IMR-90 (cell line): ENCODE measurements at regions not wholly inside any gene's neighbourhood (a gene's known extent, or its start where the extent isn't known, plus 50 kb on each side); places are given as distances from the start of the nearest gene placed in this dataset.

Experiments
- ATAC-seq: fragments of 200-7000 bp; cut with Tn5 transposase; 2 replicates; pipeline ENCODE4 v1.9.1; 2020; ENCODE audit warnings: low read depth, mild to moderate bottlenecking, moderate library complexity
- BruUV-seq: library from RNA; stranded (reverse); fragments of 400-500 nt; replicated peaks from 2 replicates; lab custom pipeline; 2021; lab: Mats Ljungman, UMichigan
- CTCF ChIA-PET: fragments of 300-600 bp; formaldehyde crosslinking; extraction: SDS; loops from one replicate; lab custom pipeline; 2021; ENCODE audit warnings: antibody characterized with exemption; lab: Yijun Ruan, JAX
- POLR2A ChIA-PET: fragments of 300-600 bp; sonication (Branson Sonifier 250); formaldehyde crosslinking; loops from one replicate; lab custom pipeline; 2022; ENCODE audit warnings: antibody characterized with exemption; ENCODE audit not compliant: unreplicated experiment; lab: Charles Lee
- DNase-seq: peaks from one replicate; pipeline ENCODE4 v3.0.0; 2013
- H2AFZ ChIP-seq: replicated peaks from 2 replicates; pipeline ENCODE3; 2013; ENCODE audit warnings: low read length, mild to moderate bottlenecking; ENCODE audit not compliant: poor library complexity
- H2AK5ac ChIP-seq: 2 replicates; pipeline ENCODE4 v1.6.1; 2013; ENCODE audit warnings: low read depth, low read length, inconsistent platforms
- H2AK9ac ChIP-seq: replicated peaks from 2 replicates; pipeline ENCODE3; 2013; ENCODE audit warnings: mild to moderate bottlenecking, low read depth, low read length, moderate library complexity; ENCODE audit not compliant: poor library complexity
- H2BK120ac ChIP-seq: 2 replicates; pipeline ENCODE4 v1.6.1; 2013; ENCODE audit warnings: low read depth, low read length, inconsistent platforms
- H2BK15ac ChIP-seq: 3 replicates; pipeline ENCODE4 v1.6.1; 2013; ENCODE audit warnings: low read depth, low read length, inconsistent platforms
- H2BK20ac ChIP-seq: 2 replicates; pipeline ENCODE4 v1.6.1; 2013; ENCODE audit warnings: low read depth, mild to moderate bottlenecking, inconsistent platforms, low read length, moderate library complexity
- H2BK5ac ChIP-seq: 2 replicates; pipeline ENCODE4 v1.6.1; 2013; ENCODE audit warnings: mild to moderate bottlenecking, low read depth, low read length, inconsistent platforms; ENCODE audit not compliant: poor library complexity, severe bottlenecking
- H3K14ac ChIP-seq: replicated peaks from 2 replicates; pipeline ENCODE4 v1.6.1; 2013; ENCODE audit warnings: low read depth, low read length, inconsistent platforms
- H3K18ac ChIP-seq: 2 replicates; pipeline ENCODE4 v1.6.1; 2013; ENCODE audit warnings: low read depth, low read length, control low read depth
- H3K23ac ChIP-seq: 2 replicates; pipeline ENCODE4 v1.6.1; 2013; ENCODE audit warnings: low read depth, low read length, inconsistent platforms
- H3K27ac ChIP-seq: 2 replicates; pipeline ENCODE4 v1.5.1; 2013; ENCODE audit warnings: mild to moderate bottlenecking, control low read depth, low read length; ENCODE audit not compliant: insufficient read depth
- H3K27me3 ChIP-seq: 2 replicates; pipeline ENCODE4 v1.6.1; 2013; ENCODE audit warnings: low read length; ENCODE audit not compliant: control insufficient read depth, insufficient read depth
- H3K36me3 ChIP-seq: 2 replicates; pipeline ENCODE4 v1.6.1; 2013; ENCODE audit warnings: low read length, mixed read lengths; ENCODE audit not compliant: control insufficient read depth, insufficient read depth
- H3K4ac ChIP-seq: 2 replicates; pipeline ENCODE4 v1.6.1; 2013; ENCODE audit warnings: low read depth, low read length, inconsistent platforms
- H3K4me1 ChIP-seq: 2 replicates; pipeline ENCODE4 v1.6.1; 2013; ENCODE audit warnings: low read length, mixed read lengths; ENCODE audit not compliant: control insufficient read depth, insufficient read depth
- H3K4me2 ChIP-seq: 2 replicates; pipeline ENCODE4 v1.6.1; 2013; ENCODE audit warnings: low read depth, mild to moderate bottlenecking, control low read depth, low read length, moderate library complexity
- H3K4me3 ChIP-seq: 2 replicates; pipeline ENCODE4 v1.5.1; 2013; ENCODE audit warnings: low read depth, mild to moderate bottlenecking, control low read depth, low read length, moderate library complexity; ENCODE audit not compliant: insufficient read depth
- H3K56ac ChIP-seq: 2 replicates; pipeline ENCODE4 v1.6.1; 2013; ENCODE audit warnings: low read length, inconsistent platforms; ENCODE audit not compliant: insufficient read depth; ENCODE audit errors: extremely low read depth
- H3K79me1 ChIP-seq, 2 experiments: 2 replicates each; pipeline ENCODE4 v1.6.1; 2013; ENCODE audit warnings: low read length in 2 of 2, inconsistent platforms in 1 of 2, low read depth in 1 of 2
- H3K9ac ChIP-seq: 2 replicates; pipeline ENCODE4 v1.6.1; 2013; ENCODE audit warnings: low read depth, low read length, control low read depth
- H3K9me1 ChIP-seq: 2 replicates; pipeline ENCODE4 v1.6.1; 2013; ENCODE audit warnings: low read length, inconsistent platforms; ENCODE audit not compliant: insufficient read depth
- H3K9me3 ChIP-seq: 2 replicates; pipeline ENCODE4 v1.6.1; 2013; ENCODE audit warnings: low read length; ENCODE audit not compliant: control insufficient read depth, insufficient read depth
- H4K20me1 ChIP-seq: 2 replicates; pipeline ENCODE4 v1.6.1; 2013; ENCODE audit warnings: low read length, inconsistent platforms; ENCODE audit not compliant: insufficient read depth
- H4K5ac ChIP-seq: 2 replicates; pipeline ENCODE4 v1.6.1; 2013; ENCODE audit warnings: mild to moderate bottlenecking, low read depth, low read length, control low read depth
- H4K8ac ChIP-seq, 2 experiments: 2 replicates each; pipeline ENCODE4 v1.6.1; 2013; ENCODE audit warnings: low read depth in 2 of 2, low read length in 2 of 2, control low read depth in 1 of 2, inconsistent platforms in 1 of 2
- H4K91ac ChIP-seq: 2 replicates; pipeline ENCODE4 v1.6.1; 2013; ENCODE audit warnings: low read depth, low read length, inconsistent platforms; ENCODE audit not compliant: insufficient read depth
- CHD1 ChIP-seq: IDR thresholded peaks from 2 replicates; pipeline ENCODE4 v1.6.1; 2012; ENCODE audit warnings: low read depth, low read length, improper control_type of control experiment
- FOS ChIP-seq: fragments of 150-350 bp; IDR thresholded peaks from 2 replicates; pipeline ENCODE4 v1.6.1; 2016; ENCODE audit warnings: low read depth, low read length
- MAFK ChIP-seq: IDR thresholded peaks from 2 replicates; pipeline ENCODE4 v1.6.1; 2012; ENCODE audit warnings: low read depth, low read length, improper control_type of control experiment
- MAZ ChIP-seq: IDR thresholded peaks from 2 replicates; pipeline ENCODE4 v1.6.1; 2012; ENCODE audit warnings: low read depth, mild to moderate bottlenecking, low read length, improper control_type of control experiment, moderate library complexity, borderline replicate concordance
- NFE2L2 ChIP-seq: fragments of 150-350 bp; IDR thresholded peaks from 2 replicates; pipeline ENCODE4 v1.6.1; 2016; ENCODE audit warnings: low read depth, mild to moderate bottlenecking, low read length
- POLR2A ChIP-seq: IDR thresholded peaks from 2 replicates; pipeline ENCODE4 v1.6.1; 2012; ENCODE audit warnings: mild to moderate bottlenecking, low read depth, low read length
- RCOR1 ChIP-seq: IDR thresholded peaks from 2 replicates; pipeline ENCODE4 v1.6.1; 2012; ENCODE audit warnings: mild to moderate bottlenecking, low read length, improper control_type of control experiment; ENCODE audit not compliant: insufficient replicate concordance
- WGBS, 2 experiments: methylation state at CpG; one replicate each; pipeline versions ENCODE4 v1.1.5 to v1.1.7; 2013; ENCODE audit warnings: missing lambda C conversion rate in 2 of 2; ENCODE audit not compliant: insufficient read length in 1 of 2; ENCODE audit errors: extremely low coverage in 2 of 2; 5-methylcytosine and 5-hydroxymethylcytosine counted together
- dilution Hi-C: fragments of 300-500 bp; cut with HindIII; formaldehyde crosslinking; loops from one replicate; pipeline ENCODE4 v1.14.3; 2018; ENCODE audit warnings: low sequenced_read_pairs; ENCODE audit not compliant: unreplicated experiment
- in situ Hi-C: fragments of 300-500 bp; cut with MboI; formaldehyde crosslinking; loops from 3 replicates; pipeline ENCODE4 v1.14.3; 2019; ENCODE audit warnings: low sequenced_read_pairs, inconsistent platforms, mixed read lengths
- intact Hi-C: fragments of 100-400 bp; cut with micrococcal nuclease; formaldehyde crosslinking; loops from 2 replicates; pipeline ENCODE4 v1.10.0; 2022
- TF ChIP-seq, protein P1 (sequence below): conservative IDR thresholded peaks from 2 replicates; pipeline ENCODE4 v1.5.1; 2012; ENCODE audit warnings: mild to moderate bottlenecking, low read depth, low read length, improper control_type of control experiment

DNA sequence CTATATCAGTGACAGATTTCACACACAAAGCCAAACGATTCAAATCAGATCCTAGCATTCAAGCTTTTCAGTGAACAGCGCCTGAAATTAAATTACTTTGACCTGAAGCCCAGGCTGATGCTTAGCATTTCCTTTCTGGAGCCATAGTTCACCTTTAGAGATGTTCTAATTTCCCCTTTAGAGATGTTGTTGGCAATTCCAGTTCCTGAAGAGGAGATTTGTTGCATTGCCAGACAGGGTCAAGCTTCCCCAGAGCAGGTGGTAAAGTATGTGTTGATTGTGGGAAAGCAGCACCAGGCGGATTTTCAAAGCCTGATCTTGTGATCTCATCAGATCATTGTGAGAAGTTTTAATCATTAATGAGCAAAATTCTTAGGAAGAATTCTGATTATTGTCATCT, 609.8 kb upstream of the KLF12 start:
- Histone ChIP-seq H4K5ac (no peak overlapping the region), H3K79me1 (no peaks in the 10 kb centered on the region), H4K8ac (no peak overlapping the region), H3K27me3 (0 out of 2 replicates have a peak, but pooled peaks cover 2% of the 10 kb centered on the region), H2BK120ac (no peak overlapping the region), H3K9me1 (no peaks in the 10 kb centered on the region), H4K20me1 (no peaks in the 10 kb centered on the region), H2BK5ac (no peak overlapping the region), H3K4me2 (no peak overlapping the region), H2AFZ (no peak overlapping the region), H3K4me1 (no peaks in the 10 kb centered on the region), H3K4ac (no peak overlapping the region), H4K91ac (no peak overlapping the region), H3K18ac (no peak overlapping the region), H3K27ac (no peak overlapping the region), H3K56ac (no peak overlapping the region), H3K4me3 (no peak overlapping the region), H2AK9ac (no peak overlapping the region), H2BK15ac (no peak overlapping the region), H3K14ac (no peak overlapping the region), H2AK5ac (no peak overlapping the region), H3K23ac (no peak overlapping the region), H3K9ac (no peak overlapping the region), H2BK20ac (no peak overlapping the region), H3K9me3 (no peaks in the 10 kb centered on the region), H3K36me3 (no peaks in the 10 kb centered on the region)
- BruUV-seq, result no TSS peak
- TF ChIP-seq POLR2A (no peak), CHD1 (no peak), MAZ (no peak), MAFK (no peak), FOS (no peak), NFE2L2 (no peak), RCOR1 (no peak)
- TF ChIP-seq, protein P1, sequence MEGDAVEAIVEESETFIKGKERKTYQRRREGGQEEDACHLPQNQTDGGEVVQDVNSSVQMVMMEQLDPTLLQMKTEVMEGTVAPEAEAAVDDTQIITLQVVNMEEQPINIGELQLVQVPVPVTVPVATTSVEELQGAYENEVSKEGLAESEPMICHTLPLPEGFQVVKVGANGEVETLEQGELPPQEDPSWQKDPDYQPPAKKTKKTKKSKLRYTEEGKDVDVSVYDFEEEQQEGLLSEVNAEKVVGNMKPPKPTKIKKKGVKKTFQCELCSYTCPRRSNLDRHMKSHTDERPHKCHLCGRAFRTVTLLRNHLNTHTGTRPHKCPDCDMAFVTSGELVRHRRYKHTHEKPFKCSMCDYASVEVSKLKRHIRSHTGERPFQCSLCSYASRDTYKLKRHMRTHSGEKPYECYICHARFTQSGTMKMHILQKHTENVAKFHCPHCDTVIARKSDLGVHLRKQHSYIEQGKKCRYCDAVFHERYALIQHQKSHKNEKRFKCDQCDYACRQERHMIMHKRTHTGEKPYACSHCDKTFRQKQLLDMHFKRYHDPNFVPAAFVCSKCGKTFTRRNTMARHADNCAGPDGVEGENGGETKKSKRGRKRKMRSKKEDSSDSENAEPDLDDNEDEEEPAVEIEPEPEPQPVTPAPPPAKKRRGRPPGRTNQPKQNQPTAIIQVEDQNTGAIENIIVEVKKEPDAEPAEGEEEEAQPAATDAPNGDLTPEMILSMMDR, result no peak
- no CpG with 5 or more reads among the region's 3 CpGs for WGBS, 2 experiments
- POLR2A ChIA-PET, result no interaction called here
- dilution Hi-C loops (no loop called here), in situ Hi-C loops (no loop called here), intact Hi-C loops (no loop called here)
- ATAC-seq, result no peak
- CTCF ChIA-PET, result no interaction called here
- no peak for DNase-seq
